GM18511 (cell line): ENCODE measurements at regions not wholly inside any gene's neighbourhood (a gene's known extent, or its start where the extent isn't known, plus 50 kb on each side); places are given as distances from the start of the nearest gene placed in this dataset.

ENCODE experiments used
- ATAC-seq: cut with Tn5 transposase; IDR thresholded peaks from one replicate; pipeline ENCODE4 v1.9.1; 2021; ENCODE audit warnings: mild to moderate bottlenecking, moderate library complexity; ENCODE audit not compliant: unreplicated experiment

DNA sequence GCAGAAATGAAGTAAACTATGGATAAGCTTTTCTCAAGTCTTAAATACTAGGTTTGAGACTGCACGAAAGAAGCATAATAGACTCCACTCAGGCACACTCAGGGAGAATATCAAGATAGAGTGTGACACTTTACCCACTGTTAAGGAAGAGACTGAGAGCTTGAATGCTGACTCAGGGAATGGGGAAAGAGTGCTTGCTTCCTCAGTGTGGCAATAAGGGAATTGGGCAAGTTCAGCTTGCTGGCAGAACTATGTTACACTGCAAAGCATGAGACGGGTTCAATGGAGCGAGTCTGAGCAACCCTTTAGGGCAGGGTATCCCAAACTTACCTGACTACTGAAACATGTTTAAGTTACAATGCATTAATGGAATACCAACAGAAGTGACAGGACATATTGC is 237.7 kb upstream of the MEF2C start:
- no peak for ATAC-seq

GRCh38 chr5:89117124-89117644 is 234.2 kb upstream of the MEF2C start:
- ATAC-seq: peak; percentile 97

- no peak for ATAC-seq
Observed at GRCh38 chr5:89110916-89111646, 228.1 kb upstream of the MEF2C start.

DNA sequence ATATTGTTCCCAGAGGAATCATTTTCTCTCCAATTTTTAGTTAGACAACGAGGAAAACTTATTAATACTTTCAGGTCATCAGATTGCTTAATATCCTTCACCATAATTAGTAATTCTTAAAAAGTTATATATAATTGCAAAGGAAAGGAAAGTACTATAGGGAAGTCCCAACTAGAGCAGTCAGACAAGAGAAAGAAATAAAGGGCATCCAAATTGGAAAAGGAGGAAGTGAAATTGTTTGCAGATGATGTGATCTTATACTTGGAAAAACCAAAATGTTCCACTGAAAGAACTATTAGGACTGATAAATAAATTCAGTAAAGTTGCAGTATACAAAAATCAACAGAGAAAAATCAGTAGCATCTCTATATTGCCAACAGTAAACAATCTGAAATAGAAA is 223.5 kb upstream of the MEF2C start:
- ATAC-seq: no peak

DNA sequence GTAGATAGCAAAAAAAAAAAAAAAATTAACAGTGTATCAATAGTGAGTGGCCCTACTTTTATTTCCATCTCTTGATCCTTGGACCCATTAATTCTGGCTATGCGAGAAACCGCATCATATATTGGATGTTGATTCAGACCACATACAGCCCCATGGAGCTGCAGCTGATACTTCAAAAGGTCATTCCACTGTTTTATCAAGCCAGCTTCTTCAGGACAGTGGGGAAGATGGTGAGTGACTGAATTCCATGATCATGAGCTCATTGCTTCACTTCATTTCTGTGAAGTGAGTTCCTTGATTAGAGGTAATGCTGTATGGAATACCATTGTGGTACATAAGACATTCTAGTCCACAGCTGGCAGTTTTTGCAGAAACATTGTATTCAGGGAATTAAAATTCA is 222.9 kb upstream of the MEF2C start:
- no peak for ATAC-seq

GRCh38 chr5:89105171-89105695 is 222.2 kb upstream of the MEF2C start:
- ATAC-seq: no peak

DNA sequence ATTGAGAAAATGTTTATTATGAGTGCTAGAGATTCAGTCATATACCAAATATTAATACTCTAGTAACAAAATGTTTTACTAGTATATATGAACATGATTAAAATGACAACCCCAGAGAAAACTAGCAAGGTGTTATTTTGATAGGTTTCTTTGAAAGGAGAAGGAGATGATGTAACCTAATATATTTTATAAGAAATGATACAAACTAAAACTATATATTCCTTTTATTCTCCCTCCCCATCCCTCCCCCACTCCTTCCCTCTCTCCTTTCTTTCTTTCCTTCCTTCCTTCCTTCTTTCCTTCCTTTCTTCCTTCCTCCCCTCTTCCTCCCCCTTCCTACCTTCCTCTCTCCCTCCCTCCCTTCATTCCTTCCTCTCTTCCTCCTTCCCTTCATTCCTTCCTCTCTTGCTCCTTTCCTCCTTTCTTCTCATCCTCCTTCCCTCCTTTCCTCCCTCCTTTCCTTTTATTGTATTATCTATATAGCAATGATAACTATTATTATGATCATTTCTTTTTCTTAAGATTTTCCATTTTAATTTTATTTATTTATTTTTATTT is 215.3 kb upstream of the MEF2C start:
- ATAC-seq: no peak

GRCh38 chr5:89097103-89097502 is 214.1 kb upstream of the MEF2C start:
- ATAC-seq: peak; percentile 93

DNA sequence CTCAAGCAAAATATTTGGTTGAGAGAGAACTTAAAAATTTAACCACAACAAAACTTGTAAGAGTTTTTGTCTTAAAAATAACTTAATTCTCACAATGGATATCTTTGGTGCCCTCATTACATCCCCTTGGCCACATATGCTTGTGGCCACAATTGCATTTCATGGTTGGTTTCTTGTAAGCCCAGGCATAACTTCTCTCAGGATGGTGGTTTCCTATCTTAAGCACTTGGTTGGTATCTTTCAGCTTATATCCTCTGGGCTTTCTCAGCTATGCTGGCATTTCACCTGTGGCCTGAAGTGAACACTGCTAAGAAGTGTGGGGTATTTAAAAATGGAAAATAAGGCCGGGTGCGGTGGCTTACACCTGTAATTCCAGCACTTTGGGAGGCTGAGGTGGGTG is 212.4 kb upstream of the MEF2C start:
- ATAC-seq: no peak

- no peak for ATAC-seq
Observed at GRCh38 chr5:89090037-89090436, 207.1 kb upstream of the MEF2C start.

DNA sequence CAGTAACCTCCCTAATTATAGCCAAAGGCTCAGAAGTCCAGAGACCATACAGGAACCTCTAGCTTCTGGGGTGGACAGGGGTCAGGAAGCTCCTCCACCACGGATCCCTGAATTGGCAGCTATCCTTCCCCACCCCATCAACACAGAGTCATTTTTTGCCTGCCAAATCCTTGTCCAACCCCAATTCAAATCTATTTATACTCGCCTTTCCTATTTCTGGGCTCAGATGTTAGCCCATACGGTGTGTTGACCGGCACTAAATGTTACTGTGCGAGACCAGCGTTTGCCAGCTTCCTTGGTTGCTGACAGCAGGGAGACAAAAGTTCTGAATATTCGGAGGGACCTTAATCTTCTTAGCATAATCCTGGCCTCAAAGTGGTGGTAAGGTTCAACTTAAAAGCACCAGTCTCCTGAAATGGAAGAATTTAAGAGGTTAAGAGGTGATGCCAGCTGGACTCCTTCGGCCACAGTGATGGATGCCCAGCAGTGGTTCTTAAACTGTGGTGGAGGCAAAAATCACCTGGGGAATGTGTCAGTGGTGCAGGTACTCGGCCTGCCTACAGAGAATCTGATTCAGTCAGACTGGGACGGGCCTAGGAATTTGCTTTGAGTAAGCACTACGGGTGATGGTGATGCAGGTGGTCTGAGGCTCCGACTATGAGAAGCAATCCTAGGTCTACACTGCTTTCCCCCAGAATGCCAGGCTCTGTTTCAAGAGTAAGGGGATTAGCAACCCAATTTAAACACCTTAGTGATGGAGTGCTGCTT is 204.8 kb upstream of the MEF2C start:
- ATAC-seq: no peak

GRCh38 chr5:89087128-89087527 is 204.1 kb upstream of the MEF2C start:
- no peak for ATAC-seq

- no peak for ATAC-seq
Observed at GRCh38 chr5:89086390-89087086, 203.6 kb upstream of the MEF2C start.

DNA sequence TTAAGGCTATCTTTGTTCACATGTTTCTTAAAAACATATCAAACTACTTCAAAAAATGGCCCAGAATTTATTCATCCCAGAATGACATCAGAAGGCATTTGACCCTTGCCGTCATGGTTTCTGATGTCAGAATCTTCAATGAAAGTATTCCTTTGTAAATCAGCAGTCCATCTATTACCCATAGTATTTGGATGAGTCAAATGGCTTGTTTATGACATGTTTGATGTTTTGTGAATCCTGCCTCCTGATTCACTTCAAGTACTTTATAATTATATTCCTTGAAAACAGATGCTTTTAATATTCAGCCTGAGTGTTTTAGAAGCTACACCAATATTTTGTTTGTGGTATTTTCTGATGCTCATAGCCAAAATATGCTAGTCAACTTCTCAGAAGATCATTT is 200.8 kb upstream of the MEF2C start:
- no peak for ATAC-seq

GRCh38 chr5:89081360-89081759 is 198.4 kb upstream of the MEF2C start:
- ATAC-seq: peak; percentile 85

DNA sequence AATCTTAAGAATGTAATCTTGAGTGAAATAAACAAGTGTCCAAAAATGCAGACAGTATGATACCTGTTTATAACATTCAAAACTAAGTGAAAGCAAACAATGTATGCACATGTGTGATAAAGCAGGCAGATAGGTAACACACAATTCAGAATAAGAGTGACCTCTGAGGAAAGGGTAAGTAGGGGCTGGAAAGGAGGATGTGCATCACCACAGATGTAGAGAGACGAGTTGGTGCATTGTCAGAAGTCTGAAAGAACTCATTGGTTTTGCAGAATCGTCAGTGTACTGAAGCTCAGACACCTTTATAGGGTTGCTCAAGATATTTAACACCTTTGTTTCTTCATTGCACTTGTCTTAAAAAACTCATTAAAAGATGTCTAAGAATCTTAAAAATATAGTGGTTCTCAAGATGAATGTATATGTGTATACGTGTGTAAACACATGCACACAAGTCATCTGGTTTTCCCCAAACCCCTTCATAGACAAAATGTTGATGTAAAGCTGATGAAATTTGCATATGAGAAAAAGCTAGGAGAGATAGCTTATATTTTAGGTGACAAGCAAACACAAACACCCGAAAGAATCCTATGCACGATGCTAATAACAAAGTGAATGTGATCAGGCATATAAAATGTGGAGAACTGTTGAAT is 197.6 kb upstream of the MEF2C start:
- peak; percentile 57 for ATAC-seq

DNA sequence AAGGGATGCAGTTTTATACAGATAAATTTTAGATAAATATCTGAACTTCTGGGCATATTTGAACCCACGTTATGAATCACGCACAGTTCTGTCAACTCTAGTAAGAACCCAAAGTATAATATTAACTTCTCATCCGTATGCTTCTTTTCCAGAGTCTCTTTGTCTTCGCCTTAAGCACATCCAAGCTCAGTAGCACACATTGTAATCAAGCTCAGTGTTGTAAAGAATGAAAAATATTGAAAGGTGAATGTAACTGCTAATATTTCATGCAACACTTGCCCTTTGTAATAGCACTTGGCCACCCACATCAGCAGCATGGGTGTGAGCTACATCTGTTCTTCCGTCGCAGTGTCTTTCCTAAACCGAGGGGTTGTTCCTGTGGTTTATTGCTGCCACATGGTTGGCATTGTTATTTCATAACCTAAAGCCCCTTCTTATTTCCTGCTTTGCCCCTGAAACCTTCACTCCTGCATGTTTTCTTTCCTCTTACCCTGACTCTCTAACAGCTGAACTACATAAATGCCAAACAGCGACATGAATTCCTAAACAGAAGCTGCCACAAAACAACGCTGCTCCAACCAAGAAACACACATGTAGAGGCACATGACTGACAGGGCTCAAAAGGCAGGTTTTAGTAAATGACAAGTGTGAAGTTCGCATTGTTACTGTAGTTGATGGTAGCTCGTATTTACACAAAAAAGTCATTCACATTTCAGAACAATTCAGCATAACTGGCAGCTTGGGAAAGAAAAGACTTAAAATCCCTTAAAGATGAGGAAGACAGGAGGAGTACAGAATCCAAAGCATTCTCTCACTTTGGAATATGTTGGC is 190.1 kb upstream of the MEF2C start:
- no peak for ATAC-seq

GRCh38 chr5:89071941-89072331 is 189.0 kb upstream of the MEF2C start:
- peak; percentile 77 for ATAC-seq

GRCh38 chr5:89071101-89071940 is 188.3 kb upstream of the MEF2C start:
- peak; percentile 85 for ATAC-seq
